ENCODE measurements at regions not wholly inside any gene's neighbourhood (a gene's known extent, or its start where the extent isn't known, plus 50 kb on each side); places are given as distances from the start of the nearest gene placed in this dataset.

DNA sequence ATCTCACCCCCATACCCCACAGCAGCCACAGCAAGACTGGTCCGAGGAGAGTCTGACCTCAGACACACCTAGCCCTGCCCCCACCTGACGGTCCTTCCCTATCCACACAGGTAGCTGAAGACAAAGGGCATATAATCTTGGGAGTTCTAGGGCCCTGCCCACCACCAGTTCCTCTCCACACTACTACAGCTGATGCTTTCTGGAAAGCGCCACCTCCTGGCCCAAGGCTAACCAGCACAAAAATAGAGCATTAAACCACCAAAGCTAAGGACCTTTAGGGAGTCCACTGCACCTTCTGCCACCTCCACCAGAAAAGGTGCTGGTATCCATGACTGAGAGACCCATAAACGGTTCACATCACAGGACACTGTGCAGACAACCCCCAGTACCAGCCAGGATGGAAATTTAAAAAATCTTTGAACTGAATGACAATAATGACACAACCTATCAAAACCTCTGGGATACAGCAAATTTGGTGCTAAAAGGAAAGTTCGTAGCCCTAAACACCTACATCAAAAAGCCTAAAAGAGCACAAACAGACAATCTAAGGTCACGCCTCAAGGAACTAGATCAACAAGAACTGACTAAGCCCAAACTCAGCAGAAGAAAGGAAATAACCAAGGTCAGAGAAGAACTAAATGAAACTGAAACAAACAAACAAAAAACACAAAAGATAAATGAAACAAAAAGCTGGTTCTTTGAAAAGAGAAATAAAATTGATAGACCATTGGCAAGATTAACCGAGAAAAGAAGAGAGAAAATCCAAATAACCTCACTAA, 122.1 kb upstream of the TPRG1 start:
- DNase-seq (ENCODE audit: low spot score), result peak; percentile 41

DNA sequence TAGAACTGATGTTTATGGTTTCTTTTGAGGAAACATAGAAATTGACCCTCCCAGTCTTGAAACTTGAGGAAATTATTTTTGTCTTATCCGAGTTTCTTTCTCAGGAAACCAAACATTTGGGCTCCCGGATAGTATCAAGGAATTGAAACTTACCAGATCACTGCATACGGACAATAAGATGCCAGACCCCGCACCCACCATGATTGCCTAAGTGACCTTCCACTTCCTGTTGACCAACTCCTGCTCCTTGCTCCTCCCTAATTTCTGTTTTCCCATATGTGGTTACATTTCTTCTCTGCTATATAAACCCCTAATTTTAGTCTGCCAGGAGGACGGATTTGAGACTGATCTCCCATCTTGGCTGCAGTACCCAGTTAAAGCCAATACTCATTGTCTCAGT, 118.4 kb upstream of the TPRG1 start:
- DNase-seq (ENCODE audit: low spot score), result no peak

GRCh38 chr3:189056646-189057335, 115.0 kb upstream of the TPRG1 start:
- no peak for DNase-seq (ENCODE audit: low spot score)

DNA sequence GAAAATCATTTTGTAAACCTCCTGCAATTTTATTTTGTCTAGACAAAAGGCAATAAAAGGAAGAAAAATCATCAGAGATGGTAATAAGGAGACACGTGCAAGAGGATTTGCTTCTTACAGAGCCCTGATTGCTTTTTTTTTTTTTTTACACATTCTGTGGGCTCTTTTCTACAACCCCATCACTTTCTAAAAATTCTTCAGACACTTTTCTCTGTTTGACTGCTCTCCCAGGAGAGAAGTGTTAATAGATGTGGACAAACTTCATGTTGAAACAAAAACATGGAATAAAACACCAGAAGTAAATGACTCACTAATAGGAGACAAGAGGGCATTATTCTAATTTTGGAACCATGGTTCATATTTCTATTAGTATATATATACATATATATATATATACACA, 114.4 kb upstream of the TPRG1 start:
- DNase-seq (ENCODE audit: low spot score), result no peak

DNA sequence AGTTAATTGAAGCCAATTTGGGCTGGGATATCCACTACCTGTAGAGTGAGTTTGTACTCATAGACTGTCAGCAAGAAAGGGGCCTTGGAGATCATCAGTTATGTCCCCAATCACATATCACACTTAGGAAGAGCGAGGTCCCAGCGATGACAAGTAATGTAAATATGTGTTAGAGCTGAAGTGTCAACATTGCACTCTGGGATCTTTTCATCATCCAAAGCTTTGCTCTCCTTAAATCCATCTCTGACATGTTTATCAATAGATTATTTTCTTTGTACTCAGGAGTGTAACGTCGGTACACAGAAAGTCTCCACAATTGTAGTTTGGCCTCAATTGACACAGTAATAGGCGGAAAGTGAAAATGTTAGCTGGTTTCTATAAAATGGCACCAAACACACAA, 113.7 kb upstream of the TPRG1 start:
- no peak for DNase-seq (ENCODE audit: low spot score)

DNA sequence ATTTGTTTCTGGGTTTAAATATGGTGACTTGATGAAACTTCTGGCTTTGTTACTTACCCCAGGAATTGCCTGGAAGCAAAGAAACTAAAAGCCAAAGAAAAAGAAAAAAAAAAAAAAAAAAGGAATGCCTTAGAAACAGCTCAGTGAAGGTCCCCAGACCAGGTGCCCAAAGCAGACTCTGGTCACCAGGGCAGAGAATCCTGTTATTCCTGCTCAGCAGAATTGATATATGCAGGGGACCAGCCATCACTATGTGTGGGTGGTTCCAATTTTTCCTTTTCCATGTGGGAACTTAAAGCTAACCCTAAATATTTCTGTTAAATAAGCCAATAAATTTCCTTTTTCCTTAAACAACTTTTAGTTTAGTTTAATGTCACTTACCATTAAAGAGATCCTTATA, 100.8 kb upstream of the TPRG1 start:
- no peak for DNase-seq (ENCODE audit: low spot score)

DNA sequence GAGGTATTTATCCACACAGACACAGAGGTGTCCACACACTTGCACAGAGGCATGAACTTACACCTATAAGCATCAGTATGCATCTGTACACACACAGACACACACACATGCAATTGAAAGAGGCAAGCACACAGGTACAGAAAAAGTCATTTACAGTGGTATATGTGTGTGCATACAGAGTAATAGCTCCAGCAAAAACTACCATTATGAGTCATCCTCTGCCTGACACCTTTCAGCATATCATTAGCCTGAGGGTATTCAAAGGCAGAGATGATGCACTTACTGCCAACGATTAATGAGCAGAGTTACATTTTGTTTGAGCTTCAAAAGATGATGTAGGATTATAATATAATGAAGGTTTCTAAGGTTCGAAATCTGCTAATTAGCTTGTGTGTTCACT, 100.3 kb upstream of the TPRG1 start:
- DNase-seq (ENCODE audit: low spot score), result no peak

DNA sequence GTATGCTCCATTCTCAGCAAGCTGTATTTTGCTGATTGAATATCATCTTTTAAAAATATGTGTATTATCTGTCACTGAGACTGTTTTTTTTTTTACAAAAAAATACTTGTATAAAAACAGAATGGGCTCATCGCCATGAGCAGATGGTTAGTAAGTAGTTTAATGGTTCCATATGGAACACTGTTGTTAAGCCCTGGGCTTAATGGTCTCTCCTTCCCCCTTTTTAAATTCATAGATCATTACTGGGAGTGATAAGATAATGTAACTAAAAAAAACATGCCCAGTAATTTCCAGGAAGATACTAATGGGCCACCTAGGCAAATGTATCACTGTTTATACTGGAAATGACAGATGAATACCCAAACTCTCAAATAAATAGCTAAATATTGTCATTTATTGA, 95.3 kb upstream of the TPRG1 start:
- no peak for DNase-seq (ENCODE audit: low spot score)

DNA sequence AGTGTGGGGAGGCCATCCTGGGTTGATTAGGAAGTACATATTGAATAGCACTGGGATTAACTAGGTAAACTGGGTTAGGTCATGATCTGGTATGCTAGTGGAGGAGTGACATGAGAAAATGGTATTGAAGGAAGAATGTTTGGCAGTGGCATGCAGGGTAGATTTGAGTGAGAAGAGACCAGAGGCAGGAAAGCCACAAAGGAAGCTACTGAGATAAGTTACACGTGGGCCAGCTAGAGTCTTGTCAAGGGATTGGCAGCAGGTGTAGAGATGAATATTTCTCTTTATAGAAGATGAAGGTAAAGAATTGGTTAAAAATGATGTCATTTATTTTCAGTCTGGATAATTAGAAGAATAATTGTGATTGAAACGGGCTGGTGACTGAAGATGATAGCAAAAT, 91.0 kb upstream of the TPRG1 start:
- no peak for DNase-seq (ENCODE audit: low spot score)

- DNase-seq (ENCODE audit: low spot score), result no peak
These were observed 88.9 kb upstream of the TPRG1 start for GRCh38 chr3:189082666-189083427.

DNA sequence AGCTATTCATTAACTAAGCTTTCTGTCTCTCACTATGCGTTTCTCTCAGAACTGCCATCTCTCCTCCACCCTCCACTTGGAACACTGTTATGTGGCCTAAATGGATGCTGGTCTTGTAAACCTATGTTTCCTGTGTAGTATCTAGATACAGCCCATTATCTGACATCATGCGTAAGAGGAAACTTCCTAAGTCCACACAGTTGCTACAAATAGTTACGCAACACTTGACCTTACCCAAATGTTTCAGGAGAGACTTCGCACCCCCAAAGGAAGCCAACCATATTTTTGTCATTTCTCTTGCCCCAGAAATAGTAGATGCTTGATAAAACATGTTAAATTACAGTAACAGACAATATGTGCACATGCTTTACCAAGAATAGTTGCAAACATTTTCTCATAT, 87.2 kb upstream of the TPRG1 start:
- no peak for DNase-seq (ENCODE audit: low spot score)

GRCh38 chr3:189092547-189092946, 79.2 kb upstream of the TPRG1 start:
- DNase-seq (ENCODE audit: low spot score), result no peak

- no peak for DNase-seq (ENCODE audit: low spot score)
These were observed 77.2 kb upstream of the TPRG1 start for GRCh38 chr3:189094539-189094938.

GRCh38 chr3:189096092-189096491, 75.7 kb upstream of the TPRG1 start:
- DNase-seq (ENCODE audit: low spot score), result no peak

GRCh38 chr3:189099031-189099471, 72.7 kb upstream of the TPRG1 start:
- DNase-seq (ENCODE audit: low spot score), result no peak

DNA sequence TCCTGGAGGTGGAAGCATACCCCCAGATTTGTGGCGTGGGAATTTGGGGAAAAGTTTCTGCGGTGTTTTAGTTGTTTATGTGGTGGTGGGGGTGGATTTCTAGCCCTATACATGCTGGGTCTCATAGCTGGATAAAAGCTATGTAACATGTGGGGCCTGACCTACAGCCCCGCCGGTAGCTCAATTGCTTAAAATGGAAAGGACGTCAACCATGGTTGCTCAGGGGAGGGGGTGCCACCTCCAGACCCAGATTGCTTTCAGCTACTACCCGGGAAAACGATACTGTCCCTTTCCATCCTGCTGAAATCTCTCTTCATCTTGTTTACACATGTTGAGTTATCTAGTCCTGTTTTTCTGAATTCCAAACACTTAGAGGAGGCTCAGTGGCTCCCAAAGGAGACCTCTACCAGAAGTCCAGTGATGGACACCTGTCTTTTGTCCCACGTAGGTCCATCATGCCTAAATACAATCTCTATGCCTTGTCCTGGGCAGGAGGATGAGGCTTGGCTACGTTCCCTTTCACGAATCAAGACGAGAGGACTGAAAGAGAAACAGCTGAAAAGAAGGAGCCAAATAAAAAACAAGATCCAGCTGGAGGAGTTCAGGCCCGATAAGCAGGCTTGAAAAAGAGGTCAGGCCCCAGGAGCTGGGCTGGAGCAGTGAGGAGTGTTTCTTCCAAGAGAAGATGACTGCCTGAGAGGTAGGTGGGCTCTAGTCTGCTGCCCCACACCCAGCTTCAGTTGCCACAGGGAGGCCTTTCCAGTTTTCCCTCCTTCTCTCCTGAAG, 72.1 kb upstream of the TPRG1 start:
- no peak for DNase-seq (ENCODE audit: low spot score)

GRCh38 chr3:189100866-189101265, 70.9 kb upstream of the TPRG1 start:
- DNase-seq (ENCODE audit: low spot score), result no peak

DNA sequence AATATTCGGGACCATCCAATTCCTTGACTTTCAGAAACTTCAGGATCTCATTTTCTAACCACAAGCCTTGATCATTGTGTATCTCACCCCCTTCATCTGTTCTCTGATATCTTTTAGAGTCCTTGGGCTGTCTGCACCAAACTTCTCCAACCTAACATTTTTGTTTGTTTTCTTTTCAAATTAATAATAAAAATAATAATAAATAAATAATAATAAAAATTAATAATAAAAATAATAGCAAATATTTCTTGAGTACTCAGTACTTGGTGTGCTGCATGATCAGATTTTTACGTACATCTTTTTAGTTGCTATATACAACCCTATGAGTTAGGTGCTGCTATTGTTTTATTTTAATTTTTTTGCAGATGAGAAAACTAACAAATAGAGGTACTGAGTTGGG, 70.2 kb upstream of the TPRG1 start:
- DNase-seq (ENCODE audit: low spot score), result no peak

DNA sequence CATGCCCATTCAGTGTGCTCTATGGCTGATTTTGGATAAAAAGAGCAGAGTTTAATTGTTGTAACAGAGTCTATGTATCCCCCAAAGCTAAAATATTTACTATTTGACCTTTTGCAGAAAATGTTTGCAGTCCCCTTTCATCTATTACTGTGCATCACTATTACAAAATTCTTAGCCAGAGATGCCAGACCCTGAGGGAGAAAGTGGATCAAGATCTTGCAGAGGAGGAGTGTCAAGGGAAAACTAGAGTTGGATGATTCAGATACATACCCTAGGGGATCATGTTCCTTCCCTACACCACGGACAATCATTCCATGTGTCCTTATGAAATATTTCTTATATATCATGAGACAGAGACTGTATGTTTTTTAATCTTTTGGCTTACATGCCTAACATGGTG, 68.6 kb upstream of the TPRG1 start:
- DNase-seq (ENCODE audit: low spot score), result no peak

DNA sequence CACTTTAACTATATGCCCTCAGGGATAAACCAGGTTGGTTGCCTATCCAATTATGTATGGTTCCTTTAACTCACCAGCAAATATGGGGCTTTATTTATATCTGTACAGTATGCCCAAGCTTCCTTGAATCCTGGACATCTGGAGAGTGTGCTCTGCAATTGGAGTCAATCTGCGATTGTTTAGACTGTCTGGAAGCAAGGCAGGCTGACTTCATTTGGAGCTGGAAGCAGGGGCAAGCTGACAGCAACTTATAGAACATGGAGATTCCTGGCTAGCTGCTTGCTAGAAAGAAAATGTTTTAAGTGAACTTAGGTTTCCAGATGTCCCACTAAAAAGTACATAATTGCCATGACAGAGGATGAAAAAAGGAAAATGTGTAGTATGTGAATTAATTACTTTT, 63.7 kb upstream of the TPRG1 start:
- no peak for DNase-seq (ENCODE audit: low spot score)

DNA sequence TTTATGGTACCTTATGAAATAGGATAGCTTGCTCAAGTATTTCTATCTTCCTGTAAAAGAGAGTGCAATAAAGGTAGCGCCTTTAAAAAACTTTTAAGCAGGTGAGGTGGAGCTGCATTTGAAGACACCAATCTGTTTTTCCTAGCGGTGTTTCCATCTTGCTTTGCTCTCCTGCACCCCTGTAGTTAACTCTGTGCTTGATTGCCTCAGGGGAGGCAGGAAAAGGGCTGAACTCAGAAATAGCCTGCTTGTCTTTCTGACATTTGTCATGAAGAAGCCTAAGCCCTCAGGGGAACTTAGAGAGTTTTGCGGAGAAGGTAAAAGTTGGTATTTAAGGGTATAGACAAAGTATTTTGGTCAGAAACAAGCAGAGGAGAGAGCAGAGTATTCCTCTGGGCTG, 63.0 kb upstream of the TPRG1 start:
- DNase-seq (ENCODE audit: low spot score), result no peak

DNA sequence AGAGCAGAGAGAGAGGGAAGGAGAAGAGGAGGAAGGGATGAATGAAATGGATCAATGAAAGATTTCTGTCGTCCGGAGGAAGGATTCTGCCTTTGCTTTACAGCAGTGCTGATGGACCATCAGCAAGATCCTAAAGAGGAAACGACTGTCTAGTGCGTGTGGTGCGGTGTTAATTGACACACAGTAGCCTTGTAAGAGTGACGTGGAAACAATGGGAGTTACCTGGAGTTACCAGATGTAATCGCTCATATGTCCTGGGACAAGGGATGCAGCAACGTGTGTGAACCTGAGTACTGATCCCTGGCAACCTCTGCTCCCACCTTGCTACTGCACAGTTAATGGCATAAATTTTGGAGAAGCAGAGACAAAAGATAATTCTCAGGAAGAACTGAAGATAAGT, 62.6 kb upstream of the TPRG1 start:
- no peak for DNase-seq (ENCODE audit: low spot score)
